Osteocyte (in vitro differentiated cells): ENCODE measurements at regions not wholly inside any gene's neighbourhood (a gene's known extent, or its start where the extent isn't known, plus 50 kb on each side); places are given as distances from the start of the nearest gene placed in this dataset.

Experiments
- DNase-seq: peaks from one replicate; pipeline ENCODE4 v3.0.0; 2021; ENCODE audit warnings: mixed read lengths; ENCODE audit not compliant: unreplicated experiment; ENCODE audit errors: extremely low spot score
- H3K27ac Mint-ChIP-seq: one replicate; pipeline ENCODE4 v1.8.0; 2021; ENCODE audit warnings: mild to moderate bottlenecking, mixed read lengths; ENCODE audit not compliant: unreplicated experiment
- H3K27me3 Mint-ChIP-seq: one replicate; pipeline ENCODE4 v1.8.0; 2021; ENCODE audit warnings: mixed read lengths; ENCODE audit not compliant: unreplicated experiment
- H3K36me3 Mint-ChIP-seq: one replicate; pipeline ENCODE4 v1.8.0; 2021; ENCODE audit warnings: mixed read lengths; ENCODE audit not compliant: unreplicated experiment
- H3K4me1 Mint-ChIP-seq: one replicate; pipeline ENCODE4 v1.8.0; 2021; ENCODE audit warnings: mixed read lengths; ENCODE audit not compliant: unreplicated experiment
- H3K4me3 Mint-ChIP-seq: one replicate; pipeline ENCODE4 v1.8.0; 2021; ENCODE audit warnings: mild to moderate bottlenecking, moderate library complexity, mixed read lengths; ENCODE audit not compliant: unreplicated experiment
- H3K9me3 Mint-ChIP-seq: one replicate; pipeline ENCODE4 v1.8.0; 2021; ENCODE audit warnings: mixed read lengths; ENCODE audit not compliant: unreplicated experiment
- CTCF ChIP-seq: fragments of 200-600 bp; sonication (generic); IDR thresholded peaks from 2 replicates; pipeline ENCODE4 v1.5.0; 2021; ENCODE audit warnings: antibody characterized with exemption, mild to moderate bottlenecking, moderate library complexity

- TF ChIP-seq CTCF: no peak
- H3K27ac Mint-ChIP-seq: no peak overlapping the region
- peaks cover 48% of the 10 kb centered on the region for H3K27me3 Mint-ChIP-seq
- no peaks in the 10 kb centered on the region for H3K36me3 Mint-ChIP-seq
- no peaks in the 10 kb centered on the region for H3K4me1 Mint-ChIP-seq
- no peak for DNase-seq
- no peaks in the 10 kb centered on the region for H3K9me3 Mint-ChIP-seq
- no peak overlapping the region for H3K4me3 Mint-ChIP-seq
These were observed 190.1 kb downstream of the HLX start for GRCh38 chr1:221069178-221069903.

- Mint-ChIP-seq H3K4me3 (no peak overlapping the region), H3K9me3 (no peaks in the 10 kb centered on the region), H3K27ac (no peak overlapping the region), H3K27me3 (peaks cover 44% of the 10 kb centered on the region), H3K4me1 (no peaks in the 10 kb centered on the region), H3K36me3 (no peaks in the 10 kb centered on the region)
- TF ChIP-seq CTCF: no peak
- no peak for DNase-seq
These were observed 190.7 kb downstream of the HLX start for GRCh38 chr1:221069986-221070385.

GRCh38 chr1:221071777-221072176 lies 192.5 kb downstream of the HLX start:
- no peaks in the 10 kb centered on the region for H3K9me3 Mint-ChIP-seq
- no peak overlapping the region for H3K4me3 Mint-ChIP-seq
- no peak for DNase-seq
- no peaks in the 10 kb centered on the region for H3K36me3 Mint-ChIP-seq
- TF ChIP-seq CTCF: no peak
- no peak overlapping the region for H3K27ac Mint-ChIP-seq
- peaks cover 40% of the 10 kb centered on the region for H3K27me3 Mint-ChIP-seq
- no peaks in the 10 kb centered on the region for H3K4me1 Mint-ChIP-seq

- no peak overlapping the region for H3K27ac Mint-ChIP-seq
- no peaks in the 10 kb centered on the region for H3K36me3 Mint-ChIP-seq
- H3K4me1 Mint-ChIP-seq: no peaks in the 10 kb centered on the region
- H3K27me3 Mint-ChIP-seq: peaks cover 40% of the 10 kb centered on the region
- no peak overlapping the region for H3K4me3 Mint-ChIP-seq
- no peaks in the 10 kb centered on the region for H3K9me3 Mint-ChIP-seq
- no peak for DNase-seq
- TF ChIP-seq CTCF: no peak
These were observed 193.0 kb downstream of the HLX start for GRCh38 chr1:221072214-221072613.

- Mint-ChIP-seq H3K27ac (no peak overlapping the region), H3K4me1 (no peaks in the 10 kb centered on the region), H3K9me3 (no peaks in the 10 kb centered on the region), H3K4me3 (no peak overlapping the region), H3K36me3 (no peaks in the 10 kb centered on the region), H3K27me3 (peaks cover 24% of the 10 kb centered on the region)
- no peak for DNase-seq
- no peak for TF ChIP-seq CTCF
These were observed 195.1 kb downstream of the HLX start for GRCh38 chr1:221074332-221074731.
